ENCODE measurements at regions not wholly inside any gene's neighbourhood (a gene's known extent, or its start where the extent isn't known, plus 50 kb on each side); places are given as distances from the start of the nearest gene placed in this dataset.

- TF ChIP-seq ZBTB33 (IDR thresholded peaks at IDR 0.05; ENCODE audit: borderline replicate concordance, low read depth) (no peak), EZH2phosphoT487 (IDR thresholded peaks at IDR 0.05; ENCODE audit: borderline replicate concordance, low read depth) (no peak), EP300 (IDR thresholded peaks at IDR 0.05; ENCODE audit: borderline replicate concordance in 1 of 2, low read depth in 1 of 2, low read length in 1 of 2) (no peak), SIN3A (IDR thresholded peaks at IDR 0.05; ENCODE audit: borderline replicate concordance, low read depth, low read length) (no peak), POLR2AphosphoS5 (IDR thresholded peaks at IDR 0.05; ENCODE audit: low read depth, low read length) (no peak)
- TF ChIP-seq, protein P1, sequence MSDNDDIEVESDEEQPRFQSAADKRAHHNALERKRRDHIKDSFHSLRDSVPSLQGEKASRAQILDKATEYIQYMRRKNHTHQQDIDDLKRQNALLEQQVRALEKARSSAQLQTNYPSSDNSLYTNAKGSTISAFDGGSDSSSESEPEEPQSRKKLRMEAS (IDR thresholded peaks at IDR 0.05; ENCODE audit: low read depth): no peak
Measured at GRCh38 chr16:85525420-85526184, 87.5 kb upstream of the GSE1 start (continued).

DNA sequence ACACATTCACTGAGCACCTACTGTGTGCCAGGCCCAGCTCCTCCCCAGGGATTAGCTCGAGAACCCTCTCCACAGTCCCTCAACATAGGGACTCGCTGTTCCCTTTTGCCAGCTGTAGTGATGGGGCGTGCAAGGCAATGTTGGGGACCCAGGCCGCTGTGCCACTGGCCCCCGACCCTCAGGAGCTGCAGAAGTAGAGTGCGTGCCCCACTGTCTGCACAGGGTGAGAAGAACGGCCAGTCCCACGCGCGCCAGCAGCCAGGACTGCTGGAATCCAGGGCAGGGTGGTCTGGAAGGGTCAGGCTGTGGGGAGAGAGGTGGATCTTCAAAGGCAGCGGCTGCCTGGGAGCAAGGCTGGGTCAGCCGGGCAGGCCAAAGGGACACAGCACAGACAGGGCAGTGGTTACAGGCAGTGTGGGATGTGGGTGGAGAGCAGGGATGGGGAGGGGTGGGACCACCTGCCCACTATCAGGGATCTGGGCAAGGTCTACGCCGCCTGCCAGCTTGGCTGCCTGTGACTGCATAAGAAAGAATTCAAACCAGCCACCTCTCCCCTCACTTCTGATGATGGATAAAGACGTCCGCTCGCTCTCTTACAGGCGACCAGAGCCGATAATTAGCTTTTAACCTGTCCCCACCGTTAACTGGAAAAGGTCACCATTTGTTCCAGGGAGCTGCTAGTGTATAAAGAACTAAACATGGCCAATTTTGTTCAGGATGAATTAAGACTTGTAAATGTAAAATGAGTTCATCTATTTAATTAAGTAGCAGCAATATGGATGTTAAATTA lies 86.7 kb upstream of the GSE1 start:
- no peaks in the 10 kb centered on the region for H3K79me2 ChIP-seq (ENCODE audit: insufficient read depth)
- no peaks in the 10 kb centered on the region for H3K9me3 ChIP-seq
- H3K4me1 ChIP-seq (ENCODE audit: control insufficient read depth in 1 of 2, insufficient read depth in 2 of 2, low read depth in 1 of 2, low read length in 1 of 2): peaks cover 0 to 54% of the 10 kb centered on the region in 2 experiments; a peak in 2 of 4 replicates
- peak overlapping the region in 1 of 2 experiments; percentile 53; a peak in 1 of 4 replicates for H3K27ac ChIP-seq (ENCODE audit: low read depth in 2 of 2, low read length in 1 of 2)
- no peak overlapping the region for H3K9ac ChIP-seq
- POLR2A ChIA-PET: interaction anchor here (0.8 to 1.1 kb wide), 2 partner anchors 9 to 78 kb away, joined by 3 read pairs; no protein-coding TSS in a partner anchor
- no peak overlapping the region for H3K4me3 ChIP-seq (ENCODE audit: low read depth in 2 of 2, low read length in 1 of 2)
- no peaks in the 10 kb centered on the region for H4K20me1 ChIP-seq (ENCODE audit: insufficient read depth)
- no peaks in the 10 kb centered on the region for H3K36me3 ChIP-seq (replicated peaks in 1 of 2; ENCODE audit: control insufficient read depth in 1 of 2, insufficient read depth in 2 of 2, low read length in 1 of 2)
- no peaks in the 10 kb centered on the region for H3K9me2 ChIP-seq
- peak; percentile 69 for DNase-seq
- H3F3A ChIP-seq (replicated peaks; ENCODE audit: insufficient read depth): no peaks in the 10 kb centered on the region
- TF ChIP-seq RFX5 (IDR thresholded peaks at IDR 0.05; ENCODE audit: low read length) (no peak), MXI1 (IDR thresholded peaks at IDR 0.05; ENCODE audit: low read depth, low read length) (no peak), ELF1 (IDR thresholded peaks at IDR 0.05) (no peak), RXRA (IDR thresholded peaks at IDR 0.05; ENCODE audit: borderline replicate concordance, low read depth) (no peak), GATA2 (CRISPR knock-in tag; IDR thresholded peaks at IDR 0.05) (no peak), TEAD4 (IDR thresholded peaks at IDR 0.05; ENCODE audit: borderline replicate concordance, insufficient read depth) (no peak), NRF1 (IDR thresholded peaks at IDR 0.05; ENCODE audit: low read depth, low read length) (no peak), CTCF (IDR thresholded peaks at IDR 0.05) (no peak), EZH2phosphoT487 (IDR thresholded peaks at IDR 0.05; ENCODE audit: borderline replicate concordance, low read depth) (no peak), FOSL2 (IDR thresholded peaks at IDR 0.05; ENCODE audit: borderline replicate concordance, low read depth) (no peak)
- TF ChIP-seq, protein P1 (IDR thresholded peaks at IDR 0.05; ENCODE audit: low read depth): no peak
- no peak overlapping the region for H2AFZ ChIP-seq (ENCODE audit: low read depth)
- WGBS (ENCODE audit: low lambda C conversion rate): 85% methylated on average over 16 of the region's 20 CpGs
- H3K4me2 ChIP-seq: no peak overlapping the region
- H3K27me3 ChIP-seq (ENCODE audit: insufficient read depth): no peaks in the 10 kb centered on the region
- CTCF ChIA-PET: interaction anchor here (1.0 to 5.7 kb wide), 6 partner anchors 12 to 251 kb away, joined by 3 to 48 read pairs (median 4); no protein-coding TSS in a partner anchor
